ENCODE measurements at regions not wholly inside any gene's neighbourhood (a gene's known extent, or its start where the extent isn't known, plus 50 kb on each side); places are given as distances from the start of the nearest gene placed in this dataset.
"Not testable (repeated sequence)": the region's sequence is repeated elsewhere in the genome, so short reads cannot be mapped to it uniquely, and the experiment has no call there.

GRCh38 chr12:75702477-75703093 is 191.2 kb upstream of the KRR1 start:
- no peak for DNase-seq (ENCODE audit: low read depth)

GRCh38 chr12:75701859-75702258 is 190.4 kb upstream of the KRR1 start:
- DNase-seq (ENCODE audit: low read depth), result no peak

GRCh38 chr12:75699728-75700496 is 188.5 kb upstream of the KRR1 start:
- no peak for DNase-seq (ENCODE audit: low read depth)

GRCh38 chr12:75699251-75699650 is 187.8 kb upstream of the KRR1 start:
- no peak for DNase-seq (ENCODE audit: low read depth)

GRCh38 chr12:75698052-75698451 is 186.6 kb upstream of the KRR1 start:
- no peak for DNase-seq (ENCODE audit: low read depth)

GRCh38 chr12:75695926-75696325 is 184.5 kb upstream of the KRR1 start:
- no peak for DNase-seq (ENCODE audit: low read depth)

- DNase-seq (ENCODE audit: low read depth), result no peak
Observed at GRCh38 chr12:75694534-75695268, 183.3 kb upstream of the KRR1 start.

GRCh38 chr12:75692876-75693275 is 181.5 kb upstream of the KRR1 start:
- DNase-seq (ENCODE audit: low read depth), result no peak

- no peak for DNase-seq (ENCODE audit: low read depth)
Observed at GRCh38 chr12:75690296-75690955, 179.0 kb upstream of the KRR1 start.

- not testable (repeated sequence) for DNase-seq (ENCODE audit: low read depth)
Observed at GRCh38 chr12:75686233-75686632, 174.8 kb upstream of the KRR1 start.

- no peak for DNase-seq (ENCODE audit: low read depth)
Observed at GRCh38 chr12:75685617-75686225, 174.3 kb upstream of the KRR1 start.

- no peak for DNase-seq (ENCODE audit: low read depth)
Observed at GRCh38 chr12:75684678-75685616, 173.5 kb upstream of the KRR1 start.

GRCh38 chr12:75683995-75684586 is 172.7 kb upstream of the KRR1 start:
- not testable (repeated sequence) for DNase-seq (ENCODE audit: low read depth)

GRCh38 chr12:75683220-75683619 is 171.8 kb upstream of the KRR1 start:
- no peak for DNase-seq (ENCODE audit: low read depth)

GRCh38 chr12:75677522-75677921 is 166.1 kb upstream of the KRR1 start:
- no peak for DNase-seq (ENCODE audit: low read depth)

- no peak for DNase-seq (ENCODE audit: low read depth)
Observed at GRCh38 chr12:75674393-75674792, 163.0 kb upstream of the KRR1 start.

GRCh38 chr12:75672200-75672599 is 160.8 kb upstream of the KRR1 start:
- no peak for DNase-seq (ENCODE audit: low read depth)

- no peak for DNase-seq (ENCODE audit: low read depth)
Observed at GRCh38 chr12:75670216-75670615, 158.8 kb upstream of the KRR1 start.

GRCh38 chr12:75666939-75667334 is 155.5 kb upstream of the KRR1 start:
- DNase-seq (ENCODE audit: low read depth), result no peak

- no peak for DNase-seq (ENCODE audit: low read depth)
Observed at GRCh38 chr12:75666126-75666938, 154.9 kb upstream of the KRR1 start.

Data from activated T-cell treated with anti-CD3 and anti-CD28 coated beads for 24 hours (primary cell).